BJ (cell line): ENCODE measurements at regions not wholly inside any gene's neighbourhood (a gene's known extent, or its start where the extent isn't known, plus 50 kb on each side); places are given as distances from the start of the nearest gene placed in this dataset.

Source experiments
- CTCF ChIA-PET: fragments of 350-600 bp; formaldehyde crosslinking; extraction: SDS; loops from one replicate; lab custom pipeline; 2021; ENCODE audit warnings: antibody characterized with exemption, inconsistent platforms; lab: Yijun Ruan, JAX
- POLR2A ChIA-PET: fragments of 300-600 bp; sonication (Branson Sonifier 250); formaldehyde crosslinking; extraction: SDS; loops from one replicate; lab custom pipeline; 2021; ENCODE audit warnings: antibody characterized with exemption; lab: Charles Lee
- DNase-seq: peaks from one replicate; pipeline ENCODE4 v3.0.0-alpha.2; 2011; ENCODE audit warnings: low read depth
- H3K27me3 ChIP-seq: 2 replicates; pipeline ENCODE4 v1.6.0; 2011; ENCODE audit warnings: low read length; ENCODE audit not compliant: control insufficient read depth, insufficient read depth
- H3K36me3 ChIP-seq: 2 replicates; pipeline ENCODE4 v1.5.1; 2011; ENCODE audit warnings: low read length; ENCODE audit not compliant: control insufficient read depth, insufficient read depth
- H3K4me3 ChIP-seq: 2 replicates; pipeline ENCODE4 v1.5.1; 2011; ENCODE audit warnings: low read depth, mild to moderate bottlenecking, control low read depth, low read length
- CTCF ChIP-seq: IDR thresholded peaks from 2 replicates; pipeline ENCODE4 v1.5.1; 2011; ENCODE audit warnings: low read depth, mild to moderate bottlenecking, control low read depth, inconsistent platforms, low read length, moderate library complexity; ENCODE audit not compliant: insufficient read depth

DNA sequence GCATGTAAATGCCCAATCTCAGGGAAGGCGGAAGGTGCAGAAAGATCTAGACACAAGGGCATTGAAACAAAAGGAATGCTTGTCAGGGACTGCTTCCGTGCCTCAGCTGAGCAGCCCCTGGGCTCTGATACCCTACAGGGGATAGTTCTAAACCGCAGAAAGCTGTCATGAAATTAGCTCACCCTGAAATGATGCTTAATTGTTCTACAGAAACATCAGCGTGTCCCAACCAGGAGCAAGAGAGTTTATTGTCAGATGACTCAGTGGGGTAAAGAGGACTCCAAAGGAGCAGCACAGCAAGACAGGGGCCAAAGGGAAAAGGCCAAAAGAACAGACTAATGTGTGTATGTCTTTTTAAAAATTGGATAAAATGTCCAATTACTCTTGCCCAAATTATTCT lies 258.4 kb upstream of the JARID2 start:
- H3K4me3 ChIP-seq, result no peak overlapping the region
- ChIA-PET CTCF (no interaction called here), POLR2A (no interaction called here)
- no peaks in the 10 kb centered on the region for H3K36me3 ChIP-seq
- DNase-seq, result no peak
- no peak for TF ChIP-seq CTCF
- H3K27me3 ChIP-seq, result peaks cover 3% of the 10 kb centered on the region; the same call in 1 of the 2 replicates

- H3K36me3 ChIP-seq, result no peaks in the 10 kb centered on the region
- no peak for DNase-seq
- no peak overlapping the region for H3K4me3 ChIP-seq
- peaks cover 4% of the 10 kb centered on the region for H3K27me3 ChIP-seq
- no peak for TF ChIP-seq CTCF
- CTCF ChIA-PET, result no interaction called here
- POLR2A ChIA-PET, result no interaction called here
These were observed 253.5 kb upstream of the JARID2 start for GRCh38 chr6:14992382-14992781.

DNA sequence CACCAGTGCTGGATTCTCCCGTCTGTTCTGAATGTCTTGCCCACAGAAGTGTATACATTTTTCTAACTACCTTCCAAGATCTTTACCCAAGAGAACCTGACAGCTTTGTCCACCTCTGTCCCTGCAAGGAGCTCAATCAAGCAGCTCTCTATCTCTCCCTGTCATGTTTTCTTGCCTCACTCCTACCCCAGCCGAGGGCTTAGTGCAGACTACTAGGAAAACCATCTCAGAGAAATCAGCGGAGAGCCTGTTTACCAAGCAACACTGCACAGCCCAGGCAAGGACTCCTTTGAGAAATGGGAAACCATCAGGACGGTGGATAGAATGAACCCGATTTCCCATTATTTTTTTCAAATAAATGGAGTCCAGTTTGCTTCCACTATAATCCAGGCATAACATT lies 250.7 kb upstream of the JARID2 start:
- POLR2A ChIA-PET, result no interaction called here

DNA sequence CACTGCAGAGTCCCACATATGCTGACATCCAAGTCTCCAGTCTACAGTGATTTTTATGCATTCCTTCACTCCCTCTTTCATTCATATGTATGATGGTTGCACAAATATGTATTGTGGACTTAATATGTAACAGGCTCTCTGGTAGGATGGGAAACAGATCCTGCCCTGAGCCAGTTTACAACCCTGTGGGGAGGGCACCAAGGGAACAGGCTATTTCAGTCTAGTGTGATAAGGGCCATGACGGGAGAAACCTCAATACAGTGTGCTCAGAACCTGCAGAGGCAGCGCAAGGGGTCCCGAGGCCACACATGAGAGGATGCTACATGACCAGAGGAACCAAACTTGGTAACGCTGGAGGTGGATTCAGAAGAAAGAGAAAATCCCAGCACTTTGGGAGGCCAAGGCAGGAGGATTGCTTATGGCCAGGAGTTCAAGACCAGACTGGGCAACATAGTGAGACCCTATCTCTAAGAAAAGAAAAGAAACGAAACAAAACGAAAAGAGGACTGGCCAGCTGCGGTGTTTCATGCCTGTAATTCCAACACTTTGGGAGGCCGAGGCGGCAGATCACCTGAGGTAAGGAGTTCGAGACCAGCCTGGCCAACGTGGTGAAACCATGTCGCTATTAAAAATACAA lies 249.8 kb upstream of the JARID2 start:
- CTCF ChIA-PET, result no interaction called here

More for the DNA sequence above, 250.7 kb upstream of the JARID2 start:
- DNase-seq, result no peak
- H3K36me3 ChIP-seq, result no peaks in the 10 kb centered on the region
- no peak overlapping the region for H3K4me3 ChIP-seq
- H3K27me3 ChIP-seq, result peaks cover 4% of the 10 kb centered on the region
- CTCF ChIA-PET, result no interaction called here
- TF ChIP-seq CTCF, result no peak

GRCh38 chr6:14996892-14997291 lies 249.0 kb upstream of the JARID2 start:
- Histone ChIP-seq H3K36me3 (no peaks in the 10 kb centered on the region), H3K27me3 (peaks cover 4% of the 10 kb centered on the region), H3K4me3 (no peak overlapping the region)
- CTCF ChIA-PET, result no interaction called here
- POLR2A ChIA-PET, result no interaction called here
- DNase-seq, result no peak
- no peak for TF ChIP-seq CTCF

More for the DNA sequence above, 249.8 kb upstream of the JARID2 start:
- POLR2A ChIA-PET, result no interaction called here
- DNase-seq, result no peak
- Histone ChIP-seq H3K4me3 (no peak overlapping the region), H3K27me3 (peaks cover 4% of the 10 kb centered on the region), H3K36me3 (no peaks in the 10 kb centered on the region)
- TF ChIP-seq CTCF, result no peak
